ENCODE measurements at regions not wholly inside any gene's neighbourhood (a gene's known extent, or its start where the extent isn't known, plus 50 kb on each side); places are given as distances from the start of the nearest gene placed in this dataset.

DNA sequence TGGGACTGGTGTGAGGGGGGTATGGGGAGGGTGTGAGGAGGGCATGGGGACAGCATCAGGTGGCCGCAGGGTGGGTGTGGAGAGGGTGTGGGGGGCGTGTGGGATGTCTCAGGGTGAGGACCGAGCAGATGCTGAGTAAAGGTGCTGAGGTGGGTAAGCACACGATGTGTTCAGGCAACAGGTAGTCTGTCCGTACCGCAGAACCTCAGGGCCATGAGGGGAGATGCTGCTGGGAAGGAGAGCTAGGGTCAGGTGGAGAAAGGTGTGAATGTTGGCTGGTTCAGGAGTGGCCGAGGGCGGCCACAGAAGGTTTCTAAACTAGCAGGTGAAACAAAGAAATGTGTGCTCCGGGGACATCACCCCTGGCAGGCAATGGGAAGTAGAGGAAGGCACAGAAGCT, 80.0 kb upstream of the CDH5 start:
- intact Hi-C loops (cut with DNase I; ENCODE audit: low total_unique reads), result no loop called here
- H3K4me3 ChIP-seq, result no peak overlapping the region
- H3K36me3 ChIP-seq, result no peaks in the 10 kb centered on the region
- no peaks in the 10 kb centered on the region for H3K9me3 ChIP-seq
- peak in 1 of 2 donors; percentile 20 for DNase-seq (ENCODE audit: low spot score in 2 of 2)
- H3K27me3 ChIP-seq, result no peaks in the 10 kb centered on the region
- H3K4me1 ChIP-seq, result no peaks in the 10 kb centered on the region
- H3K27ac ChIP-seq, result no peak overlapping the region
- no peak for TF ChIP-seq POLR2A (IDR thresholded peaks at IDR 0.05)
- TF ChIP-seq POLR2AphosphoS5 (IDR thresholded peaks at IDR 0.05), result no peak
- no peak for TF ChIP-seq CTCF (IDR thresholded peaks at IDR 0.05)

DNA sequence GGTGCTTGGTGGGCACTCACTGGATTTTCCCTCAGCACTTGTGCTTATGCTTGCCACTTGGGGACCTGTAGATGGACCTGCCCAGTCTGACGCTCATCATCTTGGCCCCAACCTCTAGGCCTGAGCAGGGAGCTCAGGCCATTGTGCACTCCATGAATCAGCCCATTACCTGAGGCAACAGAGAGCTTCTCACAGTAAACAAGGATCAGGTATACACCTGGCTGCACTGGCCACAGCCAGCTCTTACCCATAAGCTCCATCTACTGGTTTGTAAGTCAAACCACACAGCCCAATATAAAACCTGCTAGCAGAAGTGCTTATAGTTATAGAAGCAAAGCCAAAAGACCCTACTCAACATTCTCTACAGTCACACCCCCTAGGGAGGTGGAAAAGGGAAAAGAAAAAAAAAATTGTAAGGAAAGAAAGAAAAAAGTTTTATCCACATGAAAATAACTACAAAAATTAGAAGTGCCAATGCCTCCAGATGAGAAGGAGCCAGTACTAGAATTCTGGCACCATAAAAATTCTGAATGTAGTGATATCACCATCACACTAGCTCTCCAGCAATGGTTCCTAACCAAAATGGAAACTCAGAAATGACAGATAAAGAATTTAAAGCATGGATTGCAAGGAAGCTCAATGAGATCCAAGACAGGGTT, 87.8 kb upstream of the CDH5 start:
- Histone ChIP-seq H3K36me3 (no peaks in the 10 kb centered on the region), H3K4me3 (no peak overlapping the region), H3K27me3 (no peaks in the 10 kb centered on the region), H3K9me3 (no peaks in the 10 kb centered on the region), H3K27ac (peak overlapping the region in 1 of 2 donors; percentile 45), H3K4me1 (no peaks in the 10 kb centered on the region)
- intact Hi-C loops (cut with DNase I; ENCODE audit: low total_unique reads), result loop anchor here (10.0 kb wide), 1 partner anchor 734 kb away; no protein-coding TSS in a partner anchor
- peak in 1 of 3 donors; percentile 19 for TF ChIP-seq CTCF (IDR thresholded peaks at IDR 0.05)
- TF ChIP-seq POLR2AphosphoS5 (IDR thresholded peaks at IDR 0.05), result no peak
- DNase-seq (ENCODE audit: low spot score in 2 of 2), result no peak

DNA sequence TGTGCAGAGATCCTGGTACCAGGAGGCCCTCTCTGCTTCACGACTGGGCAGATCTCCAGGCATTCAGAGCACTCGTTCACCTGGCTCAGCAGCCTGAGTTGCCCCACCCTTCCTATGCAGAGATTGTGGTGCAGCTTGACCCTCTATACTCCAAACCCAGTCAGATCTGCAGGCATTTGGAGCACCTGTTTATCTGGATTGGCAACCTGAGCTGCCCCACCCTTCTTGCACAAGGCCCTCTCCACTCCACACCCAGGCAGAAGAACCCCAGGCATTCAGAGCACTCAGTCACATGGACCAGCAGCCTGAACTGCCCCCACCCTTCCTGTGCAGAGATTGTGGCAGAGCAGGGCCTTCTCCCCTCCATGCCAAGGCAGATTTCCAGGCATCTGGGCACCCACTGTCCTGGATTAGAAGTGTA, 88.4 kb upstream of the CDH5 start:
- Histone ChIP-seq H3K36me3 (no peaks in the 10 kb centered on the region), H3K9me3 (no peaks in the 10 kb centered on the region), H3K27me3 (no peaks in the 10 kb centered on the region), H3K4me1 (no peaks in the 10 kb centered on the region), H3K4me3 (no peak overlapping the region), H3K27ac (peak overlapping the region in 1 of 2 donors; percentile 45)
- no peak for DNase-seq (ENCODE audit: low spot score in 2 of 2)
- TF ChIP-seq POLR2A (IDR thresholded peaks at IDR 0.05) (no peak), POLR2AphosphoS5 (IDR thresholded peaks at IDR 0.05) (no peak)
- intact Hi-C loops (cut with DNase I; ENCODE audit: low total_unique reads), result loop anchor here (10.0 kb wide), 1 partner anchor 733 kb away; no protein-coding TSS in a partner anchor

DNA sequence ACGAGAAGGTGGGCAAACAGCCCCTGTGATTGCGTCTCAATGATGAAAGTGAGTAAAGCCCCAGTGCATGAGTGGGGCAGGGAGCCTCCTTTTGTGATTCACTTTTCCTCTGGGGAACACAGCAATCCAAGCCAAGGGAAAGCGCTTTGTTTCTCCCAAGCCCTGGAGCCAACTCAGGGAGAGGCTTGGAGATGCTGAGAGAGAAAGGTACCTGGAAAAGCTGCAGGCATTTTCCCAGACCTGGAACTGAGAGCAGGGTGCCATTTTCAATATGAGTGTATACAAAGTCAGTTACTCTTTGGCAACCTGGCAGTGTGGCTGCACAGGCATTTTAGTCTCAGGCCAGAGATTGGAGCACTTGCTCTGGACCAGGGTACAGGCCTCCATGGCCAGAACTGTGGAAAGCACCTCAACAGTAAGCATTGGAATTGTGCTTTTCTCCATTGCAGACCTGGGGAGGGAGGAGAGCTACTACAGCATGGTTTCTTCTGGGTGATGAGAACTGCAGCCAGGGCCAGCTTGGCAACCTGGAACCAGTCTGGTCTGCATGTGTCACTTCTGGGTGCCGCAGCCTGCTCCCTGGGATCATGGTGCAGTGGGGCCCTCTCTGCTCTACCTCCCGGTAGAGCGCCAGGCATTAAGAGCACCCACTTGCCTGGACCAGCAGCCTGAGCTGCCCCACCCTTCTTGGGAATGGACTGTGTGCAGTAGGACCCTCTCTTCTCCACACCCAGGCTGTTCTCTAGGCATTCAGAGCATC, 89.0 kb upstream of the CDH5 start:
- no peaks in the 10 kb centered on the region for H3K27me3 ChIP-seq
- DNase-seq (ENCODE audit: low spot score in 2 of 2), result no peak
- no peak for TF ChIP-seq POLR2AphosphoS5 (IDR thresholded peaks at IDR 0.05)
- TF ChIP-seq CTCF (IDR thresholded peaks at IDR 0.05), result no peak
- TF ChIP-seq POLR2A (IDR thresholded peaks at IDR 0.05), result no peak
- no peaks in the 10 kb centered on the region for H3K4me1 ChIP-seq
- no peak overlapping the region for H3K27ac ChIP-seq
- H3K9me3 ChIP-seq, result no peaks in the 10 kb centered on the region
- no peak overlapping the region for H3K4me3 ChIP-seq
- intact Hi-C loops (cut with DNase I; ENCODE audit: low total_unique reads), result loop anchor here (10.0 kb wide), 1 partner anchor 733 kb away; no protein-coding TSS in a partner anchor
- no peaks in the 10 kb centered on the region for H3K36me3 ChIP-seq

DNA sequence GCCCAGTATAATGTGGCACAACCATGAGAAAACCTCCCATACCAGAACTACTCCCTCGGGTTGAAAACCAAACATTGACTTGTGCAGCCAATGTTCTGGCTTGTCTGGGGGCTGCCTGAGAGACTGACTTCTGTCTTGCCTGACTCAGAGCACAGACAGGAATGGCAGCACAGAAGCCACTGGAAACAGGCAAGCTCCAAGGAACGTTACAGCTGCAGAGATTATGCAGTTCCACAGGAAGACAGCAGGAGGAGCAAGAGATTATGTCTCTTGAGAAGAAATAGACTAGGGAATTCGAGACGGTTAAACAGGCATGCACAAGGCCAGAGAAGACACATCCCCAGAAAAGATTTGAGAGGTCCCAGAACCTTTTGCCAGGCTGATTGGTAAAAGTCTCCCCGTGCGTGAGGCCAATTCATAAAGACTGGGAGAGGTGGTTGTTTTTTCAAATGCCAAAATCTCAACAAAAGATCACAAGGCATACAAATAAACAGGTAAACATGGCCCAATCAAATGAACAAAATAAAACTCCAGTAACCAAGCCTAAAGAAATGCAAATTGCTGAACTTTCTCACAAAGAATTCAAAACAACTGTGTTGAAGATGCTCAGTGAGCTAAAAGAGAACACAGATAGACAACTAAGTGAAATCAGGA, 90.6 kb upstream of the CDH5 start:
- no peak overlapping the region for H3K4me3 ChIP-seq
- no peak for DNase-seq (ENCODE audit: low spot score in 2 of 2)
- H3K4me1 ChIP-seq, result no peaks in the 10 kb centered on the region
- no peak overlapping the region for H3K27ac ChIP-seq
- intact Hi-C loops (cut with DNase I; ENCODE audit: low total_unique reads), result loop anchor here (10.0 kb wide), 1 partner anchor 731 kb away; no protein-coding TSS in a partner anchor
- no peaks in the 10 kb centered on the region for H3K9me3 ChIP-seq
- H3K27me3 ChIP-seq, result no peaks in the 10 kb centered on the region
- TF ChIP-seq POLR2A (IDR thresholded peaks at IDR 0.05) (no peak), CTCF (IDR thresholded peaks at IDR 0.05) (peak in 2 of 3 donors; percentile 48 to 60)
- no peaks in the 10 kb centered on the region for H3K36me3 ChIP-seq

Data from breast epithelium (tissue), 4 donors.